NOMO-1 (cell line): ENCODE measurements at regions not wholly inside any gene's neighbourhood (a gene's known extent, or its start where the extent isn't known, plus 50 kb on each side); places are given as distances from the start of the nearest gene placed in this dataset.
"Not testable (repeated sequence)": the region's sequence is repeated elsewhere in the genome, so short reads cannot be mapped to it uniquely, and the experiment has no call there.

ENCODE experiments used
- DNase-seq, 2 experiments: peaks; one replicate each; lab custom pipeline; 2025; ENCODE audit not compliant: unreplicated experiment in 2 of 2; lab: John Stamatoyannopoulos, UW

DNA sequence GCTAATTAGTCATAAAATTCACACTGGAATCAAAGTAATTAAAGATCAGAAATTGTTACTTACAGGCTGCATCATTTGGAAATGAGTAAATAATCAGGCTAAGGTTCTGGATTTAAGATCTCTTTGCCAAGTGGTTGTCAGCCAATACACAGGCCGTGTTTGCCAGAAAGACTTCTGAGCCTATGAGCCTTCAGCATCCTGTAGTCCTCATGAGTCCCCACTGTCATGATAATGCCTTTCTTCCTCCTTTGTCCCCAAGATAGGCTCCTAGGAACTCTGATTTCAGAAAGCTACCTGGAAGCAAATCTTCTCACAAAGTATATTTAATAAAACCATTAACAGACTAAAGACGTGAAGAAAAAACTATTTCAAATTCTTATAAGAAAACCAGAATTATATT is 810.5 kb downstream of the DNAH5 start:
- no peak for DNase-seq

DNA sequence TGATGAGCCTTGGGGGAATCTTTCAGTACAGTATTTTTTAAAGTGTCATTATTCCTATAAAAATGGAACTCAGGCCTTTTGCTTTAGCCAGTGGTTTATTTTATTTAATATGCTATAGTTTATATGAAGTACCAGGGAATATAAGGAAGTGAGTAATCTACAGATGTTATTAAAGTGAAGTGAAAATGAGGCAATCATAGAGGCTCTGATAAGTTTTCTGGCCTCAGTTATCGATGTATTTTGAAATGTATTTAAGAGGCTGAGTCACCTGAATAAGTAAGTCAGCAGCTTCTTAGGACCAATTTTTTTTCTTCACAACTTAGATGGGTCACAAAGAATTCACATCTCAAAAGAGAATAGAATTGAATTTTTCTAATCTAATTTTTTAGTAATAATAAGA is 829.0 kb downstream of the DNAH5 start:
- no peak for DNase-seq

- no peak for DNase-seq
Measured at GRCh38 chr5:13108265-13108664, 836.2 kb downstream of the DNAH5 start.

DNA sequence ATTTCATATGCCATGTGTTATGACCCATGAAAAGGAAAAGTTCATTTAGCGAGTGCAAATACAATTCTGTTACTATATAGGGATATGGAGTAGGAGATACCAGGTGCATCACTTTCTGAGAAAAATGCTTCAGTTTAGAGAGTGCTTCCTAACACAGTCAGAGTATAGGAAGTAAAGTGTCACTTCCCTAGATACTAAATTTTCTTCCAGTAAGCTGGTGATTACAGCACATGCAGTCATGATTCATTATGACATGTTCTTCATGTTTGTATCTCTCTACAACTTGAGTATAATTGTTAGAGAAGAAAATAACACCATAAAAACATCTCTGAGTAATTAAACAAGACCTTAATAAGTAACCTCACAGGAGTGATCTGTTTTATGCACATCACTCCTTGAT is 837.0 kb downstream of the DNAH5 start:
- no peak for DNase-seq

- no peak for DNase-seq
Measured at GRCh38 chr5:13081116-13081515, 863.4 kb downstream of the DNAH5 start.

- not testable (repeated sequence) for DNase-seq
Measured at GRCh38 chr5:13072936-13073335, 871.6 kb downstream of the DNAH5 start.

GRCh38 chr5:13063088-13063487 is 881.4 kb downstream of the DNAH5 start:
- DNase-seq, result no peak

DNA sequence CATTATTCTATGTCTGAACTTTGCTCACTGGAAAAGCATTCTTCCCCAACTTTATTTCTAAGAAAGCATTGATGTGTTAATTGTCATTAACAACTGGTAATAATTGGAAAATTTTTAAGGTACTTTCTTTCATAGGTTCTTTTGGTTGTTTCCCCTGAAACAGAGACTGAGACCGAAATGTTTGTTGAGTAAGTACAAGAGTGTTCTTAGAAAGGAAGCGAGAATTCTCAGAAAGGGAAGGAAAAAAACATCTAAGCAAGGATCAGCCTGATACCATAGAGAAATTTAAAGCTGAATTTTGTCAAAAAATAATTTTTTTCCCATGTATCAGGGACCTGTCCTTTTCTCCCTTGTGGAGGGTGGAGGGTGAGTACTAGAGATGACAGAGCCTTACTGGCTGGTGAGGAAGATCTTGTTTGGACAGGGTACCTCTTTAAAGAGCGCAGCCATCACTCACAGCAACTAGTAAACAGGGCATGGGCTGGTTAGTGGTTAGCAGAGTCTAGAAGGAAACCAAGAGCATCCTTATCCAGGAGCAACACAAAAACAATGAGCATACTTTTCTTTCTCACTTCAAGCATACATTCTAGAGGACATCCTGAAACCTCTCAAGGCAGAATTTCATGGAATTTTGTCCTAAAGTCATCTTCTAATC is 898.5 kb downstream of the DNAH5 start:
- DNase-seq, result no peak

- no peak for DNase-seq
Measured at GRCh38 chr5:13034061-13034460, 910.4 kb downstream of the DNAH5 start.

DNA sequence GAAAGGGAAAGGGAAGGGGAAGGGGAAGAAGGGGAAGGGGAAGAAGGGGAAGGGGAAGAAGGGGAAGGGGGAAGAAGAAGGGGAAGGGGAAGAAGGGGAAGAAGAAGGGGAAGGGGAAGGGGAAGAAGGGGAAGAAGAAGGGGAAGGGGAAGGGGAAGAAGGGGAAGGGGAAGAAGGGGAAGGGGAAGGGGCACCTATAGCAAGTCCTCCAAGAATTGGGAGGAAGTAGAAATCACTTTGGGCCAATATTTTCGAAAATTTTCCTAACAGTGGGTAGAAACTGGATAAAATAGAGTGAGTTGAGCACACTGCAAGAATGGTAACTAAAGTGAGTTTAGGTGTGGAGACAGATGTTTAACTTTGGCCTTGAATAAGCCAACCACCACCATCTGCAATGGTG is 915.3 kb downstream of the DNAH5 start:
- no peak for DNase-seq

- no peak for DNase-seq
Measured at GRCh38 chr5:13027874-13028273, 916.6 kb downstream of the DNAH5 start.

DNA sequence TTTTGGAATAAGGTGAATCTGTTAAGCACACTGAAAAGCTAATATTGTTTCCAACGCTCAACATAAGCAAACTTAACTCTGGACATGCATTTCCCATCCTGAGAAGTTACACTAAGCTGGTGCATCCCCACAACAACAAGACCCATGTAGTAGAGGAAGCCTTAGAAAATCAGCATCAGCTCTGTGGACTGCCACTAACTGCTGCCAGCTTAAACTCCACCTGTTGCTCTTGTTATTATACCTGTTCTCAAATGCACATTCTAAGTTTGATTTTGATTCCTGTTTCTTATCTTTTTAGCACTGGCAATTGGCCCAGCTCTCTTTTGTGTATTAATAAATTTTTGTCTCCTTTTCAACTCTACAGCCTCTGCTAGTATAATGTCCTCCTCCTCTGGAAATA is 924.8 kb downstream of the DNAH5 start:
- no peak for DNase-seq

DNA sequence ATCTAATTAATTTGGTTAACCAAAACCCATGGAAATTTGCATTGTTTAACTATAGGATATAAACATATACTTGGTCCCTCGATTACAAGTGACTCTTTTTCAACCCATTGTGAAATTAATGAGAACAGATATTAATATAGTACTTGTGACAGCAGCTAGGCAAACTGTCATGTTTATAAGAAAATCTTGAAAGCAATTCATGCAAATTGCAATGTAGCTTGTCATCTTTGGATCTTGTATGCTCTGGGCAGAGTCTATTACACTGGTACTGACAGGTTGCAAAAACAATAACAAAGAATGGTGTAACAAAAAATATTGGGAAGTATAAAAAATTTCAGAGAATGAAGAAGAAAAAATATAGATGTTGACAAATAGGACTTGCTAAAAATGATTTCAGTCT is 941.0 kb downstream of the DNAH5 start:
- no peak for DNase-seq

DNA sequence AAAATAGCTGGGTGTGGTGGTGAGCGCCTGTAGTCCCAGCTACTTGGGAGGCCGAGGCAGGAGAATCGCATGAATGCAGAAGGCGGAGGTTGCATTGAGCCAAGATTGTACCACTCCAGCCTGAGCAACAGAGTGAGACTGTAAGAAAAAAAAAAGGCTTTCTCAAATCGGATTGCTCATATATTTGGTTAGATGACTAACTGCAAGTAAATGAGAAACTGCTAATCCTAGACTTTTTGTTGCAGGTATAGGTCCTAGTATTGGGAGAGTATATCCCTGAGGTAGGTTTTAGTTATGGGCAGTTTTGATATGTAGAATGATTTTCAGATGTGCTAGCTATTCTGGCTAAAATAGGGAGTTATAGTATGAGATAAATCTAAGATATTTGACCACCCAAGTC is 944.8 kb downstream of the DNAH5 start:
- DNase-seq, result no peak

GRCh38 chr5:12985142-12985541 is 959.3 kb downstream of the DNAH5 start:
- DNase-seq, result no peak

DNA sequence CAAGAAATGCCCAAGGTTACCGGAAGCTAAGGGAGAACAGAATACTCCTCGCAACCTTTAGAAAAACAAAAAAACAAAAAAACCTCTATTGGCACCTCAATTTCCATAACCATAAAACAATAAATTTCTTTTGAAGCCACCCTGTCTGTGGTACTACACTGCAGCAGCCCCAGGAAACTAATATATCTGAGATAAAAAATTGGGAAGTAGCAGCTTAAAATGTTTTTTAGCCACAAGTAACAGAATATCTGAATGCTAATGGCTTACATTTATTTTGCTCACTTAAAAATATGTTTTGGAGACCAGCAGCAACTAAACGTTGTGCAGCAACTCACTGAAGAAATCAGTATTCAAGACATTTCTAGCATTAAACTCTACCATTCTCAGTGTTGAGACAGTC is 969.6 kb downstream of the DNAH5 start:
- no peak for DNase-seq

GRCh38 chr5:12965804-12966203 is 978.7 kb downstream of the DNAH5 start:
- DNase-seq, result no peak

- DNase-seq, result no peak
Measured at GRCh38 chr5:12959713-12960112, 984.8 kb downstream of the DNAH5 start.

DNA sequence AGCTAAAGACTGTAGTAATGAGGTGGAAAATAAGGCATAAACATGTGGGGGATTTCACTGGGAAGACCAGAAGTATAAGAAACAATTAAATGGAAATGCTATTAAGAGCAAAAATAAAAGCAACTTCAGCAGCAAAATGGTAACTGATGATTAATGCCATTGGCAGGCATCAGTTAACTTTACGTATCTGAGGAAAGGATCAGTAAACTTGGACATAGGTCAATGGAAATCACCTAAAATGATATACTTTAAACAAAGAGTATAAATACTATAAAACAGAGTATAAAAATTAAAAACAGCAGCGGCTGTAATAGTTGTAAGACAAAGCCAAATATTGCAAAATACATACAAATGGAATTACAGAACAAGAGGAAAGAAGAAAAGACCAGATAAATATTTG is 992.1 kb downstream of the DNAH5 start:
- DNase-seq, result no peak

DNA sequence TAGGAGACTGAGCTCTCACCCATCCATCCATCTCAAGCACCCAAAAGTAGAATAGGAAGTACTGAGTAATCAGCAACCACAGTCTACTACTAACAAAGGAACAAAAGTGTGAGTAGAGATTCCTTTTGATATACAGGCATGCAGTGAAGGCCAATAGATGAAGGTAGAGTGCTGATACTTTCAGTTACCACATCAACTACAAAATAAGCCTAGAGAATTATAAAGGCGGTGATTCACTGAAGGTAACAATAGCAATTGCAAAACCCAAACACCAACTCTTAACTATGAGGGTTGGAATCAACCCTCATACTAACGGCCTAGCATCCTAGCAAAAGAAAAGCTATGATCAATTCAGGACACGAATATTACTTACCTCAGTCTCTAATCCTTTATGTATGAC is 992.6 kb downstream of the DNAH5 start:
- no peak for DNase-seq

DNA sequence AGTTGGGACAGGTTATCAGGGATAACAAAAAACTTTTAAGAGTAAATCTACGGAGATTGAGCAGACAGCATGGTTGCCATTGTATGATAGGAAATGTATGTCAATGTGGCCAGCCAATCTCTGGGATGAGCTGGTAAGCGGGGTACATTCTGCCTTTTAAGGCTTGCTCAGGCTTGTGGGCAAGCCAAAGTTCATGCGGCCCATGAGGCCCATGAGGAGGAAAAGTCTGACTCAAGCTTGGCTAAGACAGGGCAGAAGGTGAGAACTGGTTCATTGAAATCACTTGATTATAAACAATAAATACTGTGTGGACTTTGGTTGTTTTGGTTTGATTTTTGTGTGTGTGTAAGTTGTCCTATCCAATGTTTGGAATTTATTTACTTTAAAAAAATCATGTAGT is 997.1 kb downstream of the DNAH5 start:
- DNase-seq, result no peak

DNA sequence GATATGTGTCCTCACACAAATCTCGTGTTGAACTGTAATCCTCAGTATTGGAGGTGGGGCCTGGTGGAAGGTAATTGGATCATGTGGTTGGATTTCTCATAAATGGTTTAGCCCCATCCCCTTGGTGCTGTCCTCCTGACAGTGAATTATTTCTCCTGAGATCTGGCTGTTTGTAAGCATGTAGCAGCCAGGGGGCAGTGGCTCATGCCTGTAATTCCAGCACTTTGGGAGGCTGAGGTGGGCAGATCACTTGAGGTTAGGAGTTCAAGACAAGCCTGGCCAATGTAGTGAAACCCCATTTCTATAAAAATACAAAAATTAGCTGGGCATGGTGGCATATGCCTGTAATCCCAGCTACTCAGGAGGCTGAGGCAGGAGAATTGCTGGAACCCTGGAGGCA is 999.0 kb downstream of the DNAH5 start:
- not testable (repeated sequence) for DNase-seq

DNA sequence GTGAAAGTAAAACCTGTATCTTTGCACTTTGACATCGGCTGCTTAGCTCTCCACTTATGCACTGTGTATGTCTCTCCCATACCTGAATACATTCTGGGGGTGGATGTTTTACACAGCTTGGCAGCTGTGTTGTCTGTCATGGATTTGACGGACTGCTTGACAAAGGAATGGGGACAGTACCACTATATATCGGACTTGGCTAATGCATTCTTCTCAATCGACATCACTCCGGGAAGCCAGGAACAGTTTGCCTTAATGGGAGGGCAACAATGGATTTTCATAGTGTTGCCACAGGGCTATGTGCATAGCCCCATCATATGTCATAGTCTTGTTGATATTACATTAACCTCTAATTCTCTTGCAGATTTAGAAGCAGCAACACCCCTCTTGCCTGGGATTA is 1008.3 kb downstream of the DNAH5 start:
- DNase-seq, result no peak
